Activated naive CD8-positive, alpha-beta T cell treated with anti-CD3 and anti-CD28 coated beads, Interleukin-2, amount 50 U/mL, for 24 hours (primary cell): ENCODE measurements at regions not wholly inside any gene's neighbourhood (a gene's known extent, or its start where the extent isn't known, plus 50 kb on each side); places are given as distances from the start of the nearest gene placed in this dataset.
A peak's percentile ranks its signal among the peaks of the same experiment; 100 is the strongest.

Experiments used
- ATAC-seq: fragments of 150-1000 bp; cut with Tn5 transposase; one replicate; pipeline ENCODE4 v1.10.0; 2021
- DNase-seq: peaks from one replicate; pipeline ENCODE4 v3.0.0; 2021
- H3K27ac Mint-ChIP-seq: one replicate; pipeline ENCODE4 v1.8.0; 2021; ENCODE audit warnings: mild to moderate bottlenecking, mixed read lengths
- H3K27me3 Mint-ChIP-seq: one replicate; pipeline ENCODE4 v1.8.0; 2021; ENCODE audit warnings: mixed read lengths
- H3K36me3 Mint-ChIP-seq: one replicate; pipeline ENCODE4 v1.8.0; 2021; ENCODE audit warnings: low read depth, mixed read lengths
- H3K4me1 Mint-ChIP-seq: one replicate; pipeline ENCODE4 v1.8.0; 2021; ENCODE audit warnings: mixed read lengths
- H3K4me3 Mint-ChIP-seq: one replicate; pipeline ENCODE4 v1.8.0; 2021; ENCODE audit warnings: mild to moderate bottlenecking, moderate library complexity, mixed read lengths
- H3K9me3 Mint-ChIP-seq: one replicate; pipeline ENCODE4 v1.8.0; 2021; ENCODE audit warnings: mixed read lengths

GRCh38 chr13:50152224-50152623 lies 137.0 kb downstream of the KCNRG start:
- Mint-ChIP-seq H3K27me3 (peaks cover 7% of the 10 kb centered on the region), H3K9me3 (no peaks in the 10 kb centered on the region), H3K27ac (no peak overlapping the region), H3K36me3 (no peaks in the 10 kb centered on the region), H3K4me1 (peaks cover 18% of the 10 kb centered on the region), H3K4me3 (peak overlapping the region; percentile 3)
- DNase-seq, result no peak
- no peak for ATAC-seq

- Mint-ChIP-seq H3K4me3 (peak overlapping the region; percentile 3), H3K27me3 (peaks cover 7% of the 10 kb centered on the region), H3K27ac (no peak overlapping the region), H3K9me3 (no peaks in the 10 kb centered on the region), H3K36me3 (no peaks in the 10 kb centered on the region), H3K4me1 (peaks cover 18% of the 10 kb centered on the region)
- ATAC-seq (no peak), DNase-seq (no peak)
These were observed 137.5 kb downstream of the KCNRG start for GRCh38 chr13:50152655-50153309.

GRCh38 chr13:50153401-50153800 lies 138.2 kb downstream of the KCNRG start:
- no peaks in the 10 kb centered on the region for H3K9me3 Mint-ChIP-seq
- ATAC-seq, result no peak
- no peak overlapping the region for H3K4me3 Mint-ChIP-seq
- H3K27me3 Mint-ChIP-seq, result peaks cover 7% of the 10 kb centered on the region
- H3K27ac Mint-ChIP-seq, result no peak overlapping the region
- H3K36me3 Mint-ChIP-seq, result no peaks in the 10 kb centered on the region
- DNase-seq, result no peak
- peaks cover 18% of the 10 kb centered on the region for H3K4me1 Mint-ChIP-seq

DNA sequence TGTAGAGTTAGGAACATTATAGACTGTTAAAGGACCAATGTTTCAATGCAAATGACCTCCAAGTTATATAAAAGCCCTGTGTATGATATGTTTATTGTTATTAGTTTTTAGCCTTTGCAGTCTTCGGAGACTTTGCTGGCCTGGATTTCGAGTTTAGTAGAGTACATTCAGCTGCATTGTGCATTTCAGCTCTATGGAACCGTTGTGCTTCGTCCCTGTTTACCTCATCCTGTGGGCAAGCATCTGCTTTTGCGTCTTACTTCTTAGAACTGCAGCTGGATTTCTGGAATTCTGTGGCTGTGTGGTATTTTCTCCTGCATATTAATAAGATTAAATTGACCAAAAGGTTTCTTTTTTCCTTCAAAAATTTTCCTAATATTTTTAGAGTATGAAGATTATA lies 138.6 kb downstream of the KCNRG start:
- ATAC-seq, result no peak
- no peaks in the 10 kb centered on the region for H3K9me3 Mint-ChIP-seq
- no peaks in the 10 kb centered on the region for H3K36me3 Mint-ChIP-seq
- H3K4me3 Mint-ChIP-seq, result no peak overlapping the region
- DNase-seq, result no peak
- H3K4me1 Mint-ChIP-seq, result peaks cover 19% of the 10 kb centered on the region
- no peak overlapping the region for H3K27ac Mint-ChIP-seq
- peaks cover 7% of the 10 kb centered on the region for H3K27me3 Mint-ChIP-seq

DNA sequence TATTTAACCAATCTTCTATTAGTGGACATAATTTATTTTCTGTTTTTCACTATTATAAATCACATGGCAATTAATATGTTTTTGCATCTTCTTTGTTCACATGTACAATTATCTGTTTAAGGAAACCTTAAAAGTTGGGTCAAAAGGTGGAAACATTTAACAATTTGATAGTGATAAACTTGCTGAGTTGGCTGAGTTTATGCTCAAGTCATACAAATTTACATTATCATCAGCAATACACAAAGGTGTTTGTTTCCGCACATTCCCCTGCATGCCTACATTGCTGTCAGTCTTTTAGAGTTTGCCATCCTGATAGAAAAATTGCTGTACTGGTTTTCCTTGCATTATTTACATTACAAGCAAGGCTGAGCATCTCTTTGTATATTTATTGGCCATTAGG lies 139.5 kb downstream of the KCNRG start:
- no peak overlapping the region for H3K4me3 Mint-ChIP-seq
- H3K27ac Mint-ChIP-seq, result no peak overlapping the region
- no peaks in the 10 kb centered on the region for H3K9me3 Mint-ChIP-seq
- H3K36me3 Mint-ChIP-seq, result no peaks in the 10 kb centered on the region
- H3K4me1 Mint-ChIP-seq, result peaks cover 26% of the 10 kb centered on the region
- no peak for DNase-seq
- H3K27me3 Mint-ChIP-seq, result peaks cover 7% of the 10 kb centered on the region
- no peak for ATAC-seq

DNA sequence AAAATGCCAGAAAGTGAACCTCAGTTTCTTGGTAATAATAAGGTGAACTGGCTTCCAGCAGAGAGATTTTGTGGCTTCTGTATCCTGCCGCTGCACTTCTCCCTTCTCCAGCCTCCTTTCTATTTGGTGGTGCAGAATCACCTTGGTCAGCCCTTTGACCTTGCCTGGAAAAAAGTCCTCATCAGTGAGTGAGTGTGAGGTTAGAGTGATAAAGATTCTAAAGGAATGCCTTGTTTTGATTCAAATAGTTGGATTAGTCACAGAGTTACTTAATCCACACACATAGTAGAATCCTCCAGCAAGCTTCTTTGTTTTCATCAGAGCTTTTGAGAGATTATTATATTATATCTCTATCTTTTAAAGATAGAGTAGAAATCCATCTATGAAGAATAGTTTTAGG lies 140.9 kb downstream of the KCNRG start:
- peaks cover 7% of the 10 kb centered on the region for H3K27me3 Mint-ChIP-seq
- H3K36me3 Mint-ChIP-seq, result no peaks in the 10 kb centered on the region
- ATAC-seq (no peak), DNase-seq (no peak)
- no peaks in the 10 kb centered on the region for H3K9me3 Mint-ChIP-seq
- H3K27ac Mint-ChIP-seq, result no peak overlapping the region
- H3K4me3 Mint-ChIP-seq, result no peak overlapping the region
- H3K4me1 Mint-ChIP-seq, result peaks cover 26% of the 10 kb centered on the region

GRCh38 chr13:50156561-50157127 lies 141.4 kb downstream of the KCNRG start:
- Mint-ChIP-seq H3K9me3 (no peaks in the 10 kb centered on the region), H3K27ac (no peak overlapping the region), H3K4me3 (no peak overlapping the region), H3K4me1 (peaks cover 24% of the 10 kb centered on the region), H3K27me3 (peaks cover 5% of the 10 kb centered on the region), H3K36me3 (no peaks in the 10 kb centered on the region)
- ATAC-seq (no peak), DNase-seq (no peak)

DNA sequence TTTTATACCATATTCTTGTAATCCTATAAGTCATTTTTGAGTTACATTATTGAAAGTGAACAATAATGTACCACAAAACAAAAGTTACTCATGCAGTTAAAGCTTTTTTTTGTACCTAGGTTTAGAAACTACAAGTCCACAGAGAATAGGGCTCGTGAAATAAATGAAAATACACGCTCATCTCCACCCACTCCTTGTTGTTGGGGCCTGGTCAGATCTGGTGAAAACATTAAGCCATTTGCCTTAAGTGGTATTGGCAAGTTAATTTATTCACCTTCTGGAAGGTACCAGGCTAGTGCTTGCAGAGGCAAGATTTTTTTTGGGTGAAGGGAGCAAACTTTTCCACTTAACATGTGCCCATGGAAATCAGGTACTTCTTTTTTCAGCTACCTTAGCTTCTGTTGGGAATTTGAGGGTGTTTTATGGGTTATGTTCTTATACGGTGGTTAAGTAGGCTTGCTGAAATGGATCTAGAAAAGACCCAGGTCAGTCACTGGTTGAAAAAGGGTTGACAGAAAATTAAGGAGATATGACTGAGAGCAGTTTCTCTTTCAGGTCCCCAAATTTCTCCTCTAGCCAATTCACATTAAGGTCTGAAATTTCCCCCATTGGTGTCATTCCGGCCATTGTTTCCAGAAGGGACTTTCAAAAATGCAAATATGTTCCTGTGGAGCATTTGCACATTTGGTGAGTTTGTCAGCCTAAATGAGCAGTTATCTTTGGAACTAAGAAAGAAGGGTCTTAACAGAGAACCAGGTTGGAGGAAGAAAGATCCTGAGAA lies 143.3 kb downstream of the KCNRG start:
- Mint-ChIP-seq H3K9me3 (no peaks in the 10 kb centered on the region), H3K36me3 (no peaks in the 10 kb centered on the region), H3K4me1 (peaks cover 8% of the 10 kb centered on the region), H3K27ac (no peak overlapping the region), H3K4me3 (no peak overlapping the region), H3K27me3 (peaks cover 6% of the 10 kb centered on the region)
- no peak for ATAC-seq
- no peak for DNase-seq

GRCh38 chr13:50159607-50160006 lies 144.4 kb downstream of the KCNRG start:
- H3K9me3 Mint-ChIP-seq, result no peaks in the 10 kb centered on the region
- H3K4me3 Mint-ChIP-seq, result no peak overlapping the region
- no peak for ATAC-seq
- peaks cover 8% of the 10 kb centered on the region for H3K4me1 Mint-ChIP-seq
- no peaks in the 10 kb centered on the region for H3K36me3 Mint-ChIP-seq
- DNase-seq, result no peak
- no peak overlapping the region for H3K27ac Mint-ChIP-seq
- H3K27me3 Mint-ChIP-seq, result peaks cover 11% of the 10 kb centered on the region

GRCh38 chr13:50161052-50161451 lies 145.8 kb downstream of the KCNRG start:
- Mint-ChIP-seq H3K9me3 (no peaks in the 10 kb centered on the region), H3K4me1 (peaks cover 8% of the 10 kb centered on the region), H3K4me3 (no peak overlapping the region)

GRCh38 chr13:50162001-50162400 lies 146.8 kb downstream of the KCNRG start:
- no peak overlapping the region for H3K4me3 Mint-ChIP-seq
- no peak for ATAC-seq
- no peaks in the 10 kb centered on the region for H3K36me3 Mint-ChIP-seq
- H3K4me1 Mint-ChIP-seq, result peaks cover 8% of the 10 kb centered on the region
- peaks cover 12% of the 10 kb centered on the region for H3K27me3 Mint-ChIP-seq
- DNase-seq, result no peak
- no peak overlapping the region for H3K27ac Mint-ChIP-seq
- H3K9me3 Mint-ChIP-seq, result no peaks in the 10 kb centered on the region

More at GRCh38 chr13:50161052-50161451, 145.8 kb downstream of the KCNRG start:
- Mint-ChIP-seq H3K36me3 (no peaks in the 10 kb centered on the region), H3K27ac (no peak overlapping the region), H3K27me3 (peaks cover 9% of the 10 kb centered on the region)
- DNase-seq (no peak), ATAC-seq (no peak)

GRCh38 chr13:50162567-50162966 lies 147.3 kb downstream of the KCNRG start:
- peaks cover 12% of the 10 kb centered on the region for H3K4me1 Mint-ChIP-seq
- H3K27me3 Mint-ChIP-seq, result peaks cover 12% of the 10 kb centered on the region
- DNase-seq (no peak), ATAC-seq (no peak)
- H3K9me3 Mint-ChIP-seq, result no peaks in the 10 kb centered on the region
- H3K27ac Mint-ChIP-seq, result no peak overlapping the region
- no peak overlapping the region for H3K4me3 Mint-ChIP-seq
- H3K36me3 Mint-ChIP-seq, result no peaks in the 10 kb centered on the region

DNA sequence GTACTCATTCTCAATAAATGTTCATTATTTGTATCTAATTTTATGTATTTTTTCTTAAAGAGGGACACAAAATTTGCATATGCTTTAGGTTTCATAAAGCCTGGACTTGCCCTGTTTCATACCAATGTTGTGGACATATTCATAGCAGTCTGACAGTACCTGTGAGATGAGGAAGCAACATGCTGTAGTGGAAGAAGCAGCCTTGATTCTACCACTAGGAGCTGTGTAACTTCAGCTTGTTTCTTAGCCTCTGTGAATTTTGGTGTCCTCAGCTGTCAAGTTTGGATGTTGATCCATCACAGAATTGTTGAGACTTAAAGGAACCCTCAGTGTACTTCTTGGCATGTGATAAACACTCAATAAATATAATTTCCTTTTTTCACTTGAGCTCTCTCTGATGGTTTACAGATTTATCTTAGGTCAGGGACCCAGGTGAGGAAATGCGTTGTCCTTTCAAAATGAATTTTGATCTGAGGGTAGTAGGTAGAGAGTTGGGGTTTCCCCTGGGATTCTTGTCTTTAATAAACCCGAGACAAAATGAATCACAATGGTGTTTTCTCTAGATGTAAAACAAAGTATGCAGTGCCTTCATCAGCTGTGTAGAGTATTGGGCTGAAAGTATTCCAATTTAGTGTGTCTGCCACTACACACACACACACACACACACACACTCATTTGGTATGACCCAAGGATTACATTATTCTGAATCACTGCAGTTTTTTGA lies 152.1 kb downstream of the KCNRG start:
- H3K27ac Mint-ChIP-seq, result no peak overlapping the region
- peaks cover 9% of the 10 kb centered on the region for H3K4me1 Mint-ChIP-seq
- DNase-seq (no peak), ATAC-seq (peak; percentile 96)
- H3K36me3 Mint-ChIP-seq, result no peaks in the 10 kb centered on the region
- H3K9me3 Mint-ChIP-seq, result no peaks in the 10 kb centered on the region
- no peak overlapping the region for H3K4me3 Mint-ChIP-seq
- H3K27me3 Mint-ChIP-seq, result peaks cover 12% of the 10 kb centered on the region

DNA sequence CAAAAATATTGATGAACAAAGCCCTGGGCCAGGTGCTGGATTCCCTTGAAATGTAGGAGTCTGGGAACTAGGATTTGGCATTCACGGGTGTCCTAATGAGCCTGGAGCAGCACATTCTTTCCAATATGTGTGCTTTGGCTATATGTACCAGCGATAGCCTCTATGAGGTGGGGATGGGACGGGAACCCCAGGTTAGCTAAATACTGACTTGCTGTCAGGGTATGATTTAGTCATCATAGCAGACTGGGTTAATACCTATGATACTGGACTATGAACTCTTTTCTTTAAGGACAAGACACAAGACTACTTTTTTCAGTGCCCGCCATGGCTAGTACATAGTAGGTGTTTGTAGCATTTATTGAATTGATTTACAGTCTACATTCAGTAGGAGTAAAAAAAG lies 152.7 kb downstream of the KCNRG start:
- no peak overlapping the region for H3K27ac Mint-ChIP-seq
- H3K9me3 Mint-ChIP-seq, result no peaks in the 10 kb centered on the region
- peaks cover 9% of the 10 kb centered on the region for H3K4me1 Mint-ChIP-seq
- no peak for ATAC-seq
- no peak for DNase-seq
- no peak overlapping the region for H3K4me3 Mint-ChIP-seq
- H3K27me3 Mint-ChIP-seq, result peaks cover 12% of the 10 kb centered on the region
- H3K36me3 Mint-ChIP-seq, result no peaks in the 10 kb centered on the region

GRCh38 chr13:50168786-50169185 lies 153.5 kb downstream of the KCNRG start:
- no peak for ATAC-seq

More at GRCh38 chr13:50168786-50169185, 153.5 kb downstream of the KCNRG start:
- H3K27me3 Mint-ChIP-seq, result peaks cover 8% of the 10 kb centered on the region
- no peaks in the 10 kb centered on the region for H3K9me3 Mint-ChIP-seq
- H3K36me3 Mint-ChIP-seq, result no peaks in the 10 kb centered on the region
- H3K4me1 Mint-ChIP-seq, result peaks cover 9% of the 10 kb centered on the region
- H3K4me3 Mint-ChIP-seq, result no peak overlapping the region
- no peak for DNase-seq
- no peak overlapping the region for H3K27ac Mint-ChIP-seq
